ENCODE measurements at regions not wholly inside any gene's neighbourhood (a gene's known extent, or its start where the extent isn't known, plus 50 kb on each side); places are given as distances from the start of the nearest gene placed in this dataset.

DNA sequence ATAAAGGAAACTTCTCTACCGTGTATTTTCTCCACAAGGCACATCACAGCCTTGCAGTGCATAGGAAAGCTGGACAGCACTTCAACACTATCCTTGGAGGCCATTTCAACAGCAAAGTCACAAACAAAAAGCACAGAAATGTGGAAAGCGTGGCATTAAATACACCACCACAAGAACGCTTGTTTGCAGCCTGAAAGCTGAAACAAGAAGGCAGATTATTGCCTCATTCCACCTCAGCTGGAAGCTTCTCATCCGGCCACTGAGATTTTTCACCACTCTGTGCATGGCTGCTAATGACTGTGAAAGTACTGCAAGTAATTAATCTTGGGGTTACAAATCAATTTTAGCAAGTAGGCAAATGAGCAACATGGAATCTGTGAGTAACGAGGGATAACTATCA is 50.9 kb upstream of the GALNT2 start:
- no peaks in the 10 kb centered on the region for H3K4me1 ChIP-seq (ENCODE audit: control insufficient read depth, insufficient read depth, low read length)
- H3K27ac ChIP-seq (ENCODE audit: low read depth, low read length), result no peak overlapping the region
- no peak overlapping the region for H3K9ac ChIP-seq (ENCODE audit: low read length)
- no peaks in the 10 kb centered on the region for H3K36me3 ChIP-seq (ENCODE audit: control insufficient read depth, insufficient read depth, low read length)
- H3K27me3 ChIP-seq (ENCODE audit: control insufficient read depth, insufficient read depth, low read length), result no peaks in the 10 kb centered on the region
- H3K4me3 ChIP-seq (ENCODE audit: low read length), result no peak overlapping the region
